H1 (cell line): ENCODE measurements at regions not wholly inside any gene's neighbourhood (a gene's known extent, or its start where the extent isn't known, plus 50 kb on each side); places are given as distances from the start of the nearest gene placed in this dataset.

Experiments
- CHD7 ChIP-seq: fragments of 300-600 bp; sonication (generic); IDR thresholded peaks from 2 replicates; pipeline ENCODE4 v1.7.1; 2012; ENCODE audit warnings: low read length, moderate library complexity, mild to moderate bottlenecking, inconsistent platforms; ENCODE audit not compliant: insufficient replicate concordance
- SIRT6 ChIP-seq: IDR thresholded peaks from one replicate; pipeline ENCODE4 v1.7.1; 2012; ENCODE audit warnings: low read length, inconsistent platforms

DNA sequence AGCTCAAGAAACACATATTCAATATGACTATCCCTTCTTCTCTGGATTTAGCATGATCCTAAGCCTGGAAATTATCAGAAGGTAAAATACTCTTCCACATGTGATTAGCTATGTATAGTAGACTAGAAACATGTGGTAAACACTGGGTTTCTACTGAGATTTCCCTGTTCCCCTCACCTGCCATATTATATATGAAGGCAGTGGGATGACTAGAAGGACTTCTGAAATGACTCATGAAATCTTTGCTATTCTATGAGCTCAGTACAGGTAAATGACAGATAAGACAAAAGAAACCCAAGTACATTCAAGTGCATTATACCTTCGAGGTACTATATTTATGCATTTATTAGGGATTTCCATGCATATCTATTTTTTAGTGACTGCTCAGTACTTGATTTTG is 152.9 kb downstream of the DNAJB9 start (continued):
- TF ChIP-seq CHD7 (no peak), SIRT6 (no peak)
